GM12874 (cell line): ENCODE measurements at regions not wholly inside any gene's neighbourhood (a gene's known extent, or its start where the extent isn't known, plus 50 kb on each side); places are given as distances from the start of the nearest gene placed in this dataset.

Source experiments
- CTCF ChIP-seq: IDR thresholded peaks from 2 replicates; pipeline ENCODE4 v1.5.1; 2011; ENCODE audit warnings: low read depth, mild to moderate bottlenecking, control low read depth, low read length, moderate library complexity; ENCODE audit not compliant: insufficient read depth

- no peak for TF ChIP-seq CTCF
These were observed 143.6 kb upstream of the JARID2 start for GRCh38 chr6:15102241-15102640.

DNA sequence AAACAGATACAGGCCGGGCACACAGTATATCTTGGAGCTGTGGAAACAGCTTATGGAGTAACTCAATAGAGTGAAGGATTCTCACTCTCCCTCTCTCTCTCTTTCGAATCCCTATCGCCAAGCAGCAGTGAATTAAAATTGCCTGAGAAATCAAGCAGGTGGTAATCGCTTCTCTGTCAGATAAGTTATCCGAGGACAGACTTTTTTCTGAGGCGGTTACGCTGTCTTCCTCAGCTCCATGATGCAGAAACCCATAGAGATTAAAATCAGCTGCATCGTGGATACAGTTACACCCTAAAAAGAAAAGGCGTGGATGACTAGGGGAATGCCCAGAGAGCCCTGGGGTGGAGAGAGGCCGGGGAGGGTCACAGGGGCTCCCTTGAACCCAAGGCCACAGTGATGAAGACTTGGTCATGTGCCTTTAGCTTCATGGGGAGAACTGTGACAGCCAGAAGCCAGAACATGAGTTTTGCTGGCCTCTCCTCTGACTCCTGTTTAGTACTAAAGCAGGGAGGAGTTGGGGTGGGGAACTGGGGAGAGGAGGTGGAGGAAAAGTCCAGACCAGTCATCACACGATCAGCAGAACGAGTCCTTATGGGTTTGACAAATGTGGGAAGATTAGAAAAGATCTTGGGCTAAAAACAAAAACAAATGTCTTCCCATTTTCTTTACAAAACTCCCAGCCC, 138.8 kb upstream of the JARID2 start:
- TF ChIP-seq CTCF = no peak

DNA sequence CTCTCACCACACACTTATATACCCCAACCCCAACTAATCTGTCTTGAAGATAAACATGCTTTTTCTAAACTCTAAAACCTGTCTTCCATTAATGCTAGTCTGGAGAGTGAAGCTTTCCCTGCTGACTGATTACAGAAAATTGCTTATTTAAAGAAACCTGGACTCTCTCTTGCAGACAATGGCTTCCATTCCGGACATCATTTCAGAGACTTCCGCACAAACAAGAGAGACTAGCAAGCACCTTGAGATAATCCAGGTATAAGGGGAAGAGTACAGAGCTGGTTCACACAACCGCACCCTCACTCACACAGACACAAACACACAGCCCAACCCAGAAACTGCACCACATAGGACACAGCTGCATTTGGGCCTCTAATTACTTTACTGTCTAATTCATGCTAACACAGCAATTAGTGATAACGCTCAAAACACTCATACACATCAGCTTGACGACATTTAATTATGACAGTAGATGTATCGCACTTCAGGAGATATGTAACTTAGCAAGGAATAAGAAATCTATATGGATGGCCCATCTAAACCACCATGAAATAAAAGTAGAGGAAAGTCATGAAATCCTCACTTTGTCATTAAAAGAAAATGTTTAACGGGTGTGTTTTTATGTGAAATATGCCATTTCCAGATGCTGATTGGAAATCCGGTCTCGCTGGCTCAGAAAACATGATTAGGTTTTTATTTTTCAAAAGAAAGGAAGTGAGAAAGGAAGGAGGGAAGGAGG, 138.1 kb upstream of the JARID2 start:
- TF ChIP-seq CTCF = no peak

DNA sequence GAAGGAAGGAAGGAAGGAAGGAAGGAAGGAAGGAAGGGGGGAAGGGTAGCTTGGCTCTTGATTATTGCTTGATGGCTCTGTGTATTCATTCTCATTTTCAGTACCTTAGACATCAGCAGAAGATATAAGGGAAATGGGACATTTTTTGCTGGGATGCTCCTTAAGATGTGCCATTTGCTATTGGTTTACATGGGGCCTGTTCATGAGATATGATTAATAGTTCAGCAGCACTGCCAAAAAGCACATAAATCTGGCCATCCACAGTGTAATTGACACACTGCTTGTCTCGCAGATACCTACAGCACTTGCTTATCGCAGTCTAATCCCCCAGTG, 137.5 kb upstream of the JARID2 start:
- no peak for TF ChIP-seq CTCF

DNA sequence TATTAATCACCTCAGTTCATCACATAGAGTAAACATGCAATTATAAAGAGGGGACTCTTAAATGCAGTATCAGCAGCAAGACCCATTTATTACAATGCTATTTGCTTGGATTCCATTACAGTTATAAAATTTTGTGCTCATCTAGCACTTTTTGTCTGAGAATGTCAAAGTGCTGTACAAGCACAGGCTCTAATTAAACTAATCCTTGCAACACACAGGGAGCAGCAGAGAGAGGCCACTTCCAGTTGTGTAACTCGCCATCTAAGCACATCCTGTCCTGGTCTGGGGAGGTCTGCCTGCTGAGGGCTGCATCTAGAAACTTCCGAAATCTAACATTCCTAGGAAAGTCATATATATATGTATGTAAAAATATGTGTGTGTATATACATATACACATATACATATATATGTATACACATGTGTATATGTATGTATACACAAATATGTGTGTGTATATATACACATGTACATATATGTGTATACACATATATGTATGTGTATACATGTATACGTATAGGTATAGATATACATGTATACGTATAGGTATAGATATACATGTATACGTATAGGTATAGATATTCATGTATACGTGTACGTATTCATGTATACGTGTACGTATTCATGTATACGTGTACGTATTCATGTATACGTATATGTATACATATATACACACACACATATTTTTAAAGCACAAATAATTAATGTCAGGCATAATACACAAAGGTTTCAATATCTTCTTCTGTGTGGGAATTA, 136.4 kb upstream of the JARID2 start:
- no peak for TF ChIP-seq CTCF

DNA sequence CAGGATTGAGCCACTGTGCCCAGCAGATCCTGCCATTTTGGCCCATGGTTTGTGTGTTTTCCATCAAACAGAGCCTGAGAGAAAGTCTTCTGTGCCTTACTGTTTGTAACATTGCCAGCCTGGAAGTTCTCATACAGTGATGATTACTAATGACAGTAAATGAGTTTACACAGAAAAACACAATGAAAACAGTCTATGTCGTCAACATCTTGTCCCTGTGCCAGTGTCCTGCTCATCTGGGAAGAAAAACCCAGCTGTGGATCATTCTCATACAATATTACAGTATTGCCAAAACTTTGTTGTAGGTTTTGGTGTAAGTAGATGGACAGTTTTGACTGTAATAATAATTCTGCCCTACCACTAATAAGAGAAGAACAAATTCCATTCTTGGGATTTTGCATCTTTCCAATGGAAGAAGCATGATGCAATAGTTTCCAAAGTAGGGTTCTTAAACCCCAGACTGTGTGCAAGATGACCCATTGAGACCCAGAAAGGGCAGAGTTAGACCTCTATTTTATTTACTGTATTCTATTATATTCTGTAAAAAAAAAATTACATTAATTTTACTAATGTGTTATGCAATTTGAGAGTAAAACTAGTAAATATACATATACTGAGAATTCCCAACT, 135.0 kb upstream of the JARID2 start:
- TF ChIP-seq CTCF = no peak

- TF ChIP-seq CTCF = no peak
These were observed 132.3 kb upstream of the JARID2 start for GRCh38 chr6:15113587-15113986.
